ENCODE measurements at regions not wholly inside any gene's neighbourhood (a gene's known extent, or its start where the extent isn't known, plus 50 kb on each side); places are given as distances from the start of the nearest gene placed in this dataset.

- no peak for DNase-seq
- TF ChIP-seq, protein P1, sequence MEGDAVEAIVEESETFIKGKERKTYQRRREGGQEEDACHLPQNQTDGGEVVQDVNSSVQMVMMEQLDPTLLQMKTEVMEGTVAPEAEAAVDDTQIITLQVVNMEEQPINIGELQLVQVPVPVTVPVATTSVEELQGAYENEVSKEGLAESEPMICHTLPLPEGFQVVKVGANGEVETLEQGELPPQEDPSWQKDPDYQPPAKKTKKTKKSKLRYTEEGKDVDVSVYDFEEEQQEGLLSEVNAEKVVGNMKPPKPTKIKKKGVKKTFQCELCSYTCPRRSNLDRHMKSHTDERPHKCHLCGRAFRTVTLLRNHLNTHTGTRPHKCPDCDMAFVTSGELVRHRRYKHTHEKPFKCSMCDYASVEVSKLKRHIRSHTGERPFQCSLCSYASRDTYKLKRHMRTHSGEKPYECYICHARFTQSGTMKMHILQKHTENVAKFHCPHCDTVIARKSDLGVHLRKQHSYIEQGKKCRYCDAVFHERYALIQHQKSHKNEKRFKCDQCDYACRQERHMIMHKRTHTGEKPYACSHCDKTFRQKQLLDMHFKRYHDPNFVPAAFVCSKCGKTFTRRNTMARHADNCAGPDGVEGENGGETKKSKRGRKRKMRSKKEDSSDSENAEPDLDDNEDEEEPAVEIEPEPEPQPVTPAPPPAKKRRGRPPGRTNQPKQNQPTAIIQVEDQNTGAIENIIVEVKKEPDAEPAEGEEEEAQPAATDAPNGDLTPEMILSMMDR (IDR thresholded peaks at IDR 0.05; ENCODE audit: partially characterized antibody, unreplicated experiment): no peak
- Mint-ChIP-seq H3K36me3 (ENCODE audit: unreplicated experiment) (no peaks in the 10 kb centered on the region), H3K9me3 (ENCODE audit: unreplicated experiment) (peaks cover 9% of the 10 kb centered on the region), H3K27me3 (ENCODE audit: unreplicated experiment) (peaks cover 4% of the 10 kb centered on the region), H3K4me3 (ENCODE audit: unreplicated experiment) (no peak overlapping the region), H3K27ac (ENCODE audit: unreplicated experiment) (peak overlapping the region; percentile 4), H3K4me1 (ENCODE audit: low read depth, unreplicated experiment) (peaks cover 18% of the 10 kb centered on the region)
These were observed 231.4 kb downstream of the ANKRD50 start for GRCh38 chr4:124481123-124481522.

DNA sequence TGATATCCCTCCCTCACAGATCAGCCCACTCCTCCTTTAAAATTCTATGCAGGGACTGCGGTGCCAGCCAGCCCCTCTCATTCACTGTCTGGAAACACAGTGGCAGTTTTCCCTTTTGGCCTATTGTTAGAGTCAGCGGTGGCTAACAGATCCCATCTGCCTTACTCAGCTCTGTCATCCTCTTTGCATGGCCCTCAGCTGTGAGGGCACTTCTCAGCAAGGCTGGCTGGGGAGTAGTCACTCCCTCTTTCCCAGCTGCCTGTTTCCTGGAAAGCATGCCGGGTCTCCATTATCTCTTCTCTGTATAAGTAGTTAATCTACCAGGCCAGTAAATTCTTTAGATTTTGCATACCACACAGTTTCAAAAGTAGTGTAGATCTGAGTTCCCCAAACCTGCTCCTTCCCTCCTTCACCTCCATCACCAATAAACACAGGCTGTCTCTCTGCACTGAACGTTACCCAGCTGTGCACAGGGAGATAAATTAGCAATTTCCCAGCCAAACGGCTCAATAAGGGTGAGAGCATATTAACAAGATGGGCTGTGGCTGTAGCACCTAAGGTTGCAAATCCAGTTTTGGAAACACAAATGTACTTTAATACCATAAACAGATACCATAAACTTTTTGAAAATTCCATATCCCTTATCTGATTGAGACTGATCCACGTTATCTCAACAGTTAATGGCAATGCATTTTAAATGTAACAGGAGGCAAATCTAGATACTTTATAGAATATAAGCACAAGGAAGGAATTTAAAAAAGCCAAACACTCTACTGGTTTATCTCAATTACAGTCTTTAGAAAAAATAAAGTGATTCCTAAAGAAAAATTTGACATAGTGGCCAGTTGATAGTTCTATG is 229.3 kb downstream of the ANKRD50 start:
- H3K27me3 Mint-ChIP-seq (ENCODE audit: unreplicated experiment): peaks cover 4% of the 10 kb centered on the region
- TF ChIP-seq, protein P1 (IDR thresholded peaks at IDR 0.05; ENCODE audit: partially characterized antibody, unreplicated experiment): no peak
- peak overlapping the region; percentile 73 for H3K4me3 Mint-ChIP-seq (ENCODE audit: unreplicated experiment)
- peaks cover 9% of the 10 kb centered on the region for H3K9me3 Mint-ChIP-seq (ENCODE audit: unreplicated experiment)
- H3K27ac Mint-ChIP-seq (ENCODE audit: unreplicated experiment): peak overlapping the region; percentile 96
- H3K4me1 Mint-ChIP-seq (ENCODE audit: low read depth, unreplicated experiment): peaks cover 18% of the 10 kb centered on the region
- H3K36me3 Mint-ChIP-seq (ENCODE audit: unreplicated experiment): peaks cover 5% of the 10 kb centered on the region
- DNase-seq: peak; percentile 58

DNA sequence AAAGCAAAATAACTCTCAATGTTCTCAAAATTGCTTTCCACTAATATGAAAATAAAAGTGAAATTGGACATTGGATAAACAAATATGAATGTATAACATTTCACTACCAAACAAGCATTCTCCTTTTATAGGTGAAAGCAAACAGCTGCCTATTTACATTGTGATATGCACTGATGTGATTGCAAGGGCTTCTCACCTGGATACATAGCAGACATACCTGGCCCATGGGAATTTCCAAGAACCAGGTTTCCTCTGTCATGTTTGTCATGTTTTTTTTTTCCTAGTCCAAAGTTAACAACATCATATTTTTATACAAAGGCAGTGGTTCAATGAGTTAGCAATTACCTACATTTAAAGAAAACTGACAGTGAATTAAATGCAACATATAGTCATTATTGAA is 228.5 kb downstream of the ANKRD50 start:
- TF ChIP-seq, protein P1 (IDR thresholded peaks at IDR 0.05; ENCODE audit: partially characterized antibody, unreplicated experiment): no peak
- peaks cover 18% of the 10 kb centered on the region for H3K4me1 Mint-ChIP-seq (ENCODE audit: low read depth, unreplicated experiment)
- H3K27me3 Mint-ChIP-seq (ENCODE audit: unreplicated experiment): peaks cover 4% of the 10 kb centered on the region
- DNase-seq: no peak
- H3K27ac Mint-ChIP-seq (ENCODE audit: unreplicated experiment): peak overlapping the region; percentile 73
- H3K36me3 Mint-ChIP-seq (ENCODE audit: unreplicated experiment): peaks cover 5% of the 10 kb centered on the region
- peaks cover 9% of the 10 kb centered on the region for H3K9me3 Mint-ChIP-seq (ENCODE audit: unreplicated experiment)
- H3K4me3 Mint-ChIP-seq (ENCODE audit: unreplicated experiment): no peak overlapping the region

DNA sequence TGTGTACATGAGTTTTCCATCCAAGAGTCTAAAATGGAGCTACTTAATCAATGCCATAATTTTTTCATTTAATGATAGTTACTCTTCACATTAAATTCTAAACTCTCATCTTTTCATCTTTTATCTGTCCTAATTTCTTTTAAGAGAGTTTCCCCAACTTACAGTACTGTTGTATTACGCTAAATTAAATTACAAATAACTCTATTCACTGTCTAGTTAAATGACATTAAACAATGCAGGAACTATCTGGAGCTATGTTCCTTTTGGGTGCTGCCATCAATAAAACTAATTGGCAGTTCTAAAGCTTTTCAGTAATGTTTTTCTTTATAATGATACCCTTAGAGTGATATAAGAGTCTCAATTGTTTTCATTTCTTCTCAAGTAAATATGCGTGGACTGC is 227.6 kb downstream of the ANKRD50 start:
- TF ChIP-seq, protein P1 (IDR thresholded peaks at IDR 0.05; ENCODE audit: partially characterized antibody, unreplicated experiment): no peak
- Mint-ChIP-seq H3K36me3 (ENCODE audit: unreplicated experiment) (peaks cover 5% of the 10 kb centered on the region), H3K4me3 (ENCODE audit: unreplicated experiment) (no peak overlapping the region), H3K27ac (ENCODE audit: unreplicated experiment) (no peak overlapping the region), H3K9me3 (ENCODE audit: unreplicated experiment) (peaks cover 9% of the 10 kb centered on the region), H3K4me1 (ENCODE audit: low read depth, unreplicated experiment) (peaks cover 20% of the 10 kb centered on the region), H3K27me3 (ENCODE audit: unreplicated experiment) (peaks cover 6% of the 10 kb centered on the region)
- DNase-seq: no peak

DNA sequence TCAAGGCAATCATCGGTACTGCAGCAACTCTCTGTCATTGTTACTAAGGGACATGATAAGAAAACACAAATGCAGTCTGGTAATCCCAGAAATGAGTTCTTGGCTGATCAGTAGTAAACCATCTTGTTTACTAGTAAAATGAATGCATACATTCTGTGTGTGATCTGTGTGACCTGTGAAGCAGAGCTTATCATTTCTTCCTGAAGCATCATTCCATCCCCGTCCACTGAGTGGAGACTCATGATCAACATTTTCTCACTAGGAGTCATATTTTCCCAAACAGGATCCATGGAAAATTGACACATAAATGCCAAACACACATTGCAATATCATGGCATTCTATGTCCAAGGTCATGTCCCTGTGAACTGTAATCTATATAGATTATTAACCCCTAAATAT is 226.1 kb downstream of the ANKRD50 start:
- TF ChIP-seq, protein P1 (IDR thresholded peaks at IDR 0.05; ENCODE audit: partially characterized antibody, unreplicated experiment): no peak
- Mint-ChIP-seq H3K27ac (ENCODE audit: unreplicated experiment) (no peak overlapping the region), H3K9me3 (ENCODE audit: unreplicated experiment) (peaks cover 12% of the 10 kb centered on the region), H3K4me3 (ENCODE audit: unreplicated experiment) (no peak overlapping the region), H3K27me3 (ENCODE audit: unreplicated experiment) (peaks cover 7% of the 10 kb centered on the region), H3K4me1 (ENCODE audit: low read depth, unreplicated experiment) (peaks cover 32% of the 10 kb centered on the region), H3K36me3 (ENCODE audit: unreplicated experiment) (peaks cover 5% of the 10 kb centered on the region)
- DNase-seq: no peak

All from glutamatergic neuron (in vitro differentiated cells).